ENCODE measurements at regions not wholly inside any gene's neighbourhood (a gene's known extent, or its start where the extent isn't known, plus 50 kb on each side); places are given as distances from the start of the nearest gene placed in this dataset.

GRCh38 chr12:82149045-82149444 lies 209.1 kb downstream of the CCDC59 start:
- DNase-seq = no peak

GRCh38 chr12:82146740-82147139 lies 211.4 kb downstream of the CCDC59 start:
- DNase-seq = no peak

- no peak for DNase-seq
Measured at GRCh38 chr12:82144505-82144904, 213.7 kb downstream of the CCDC59 start.

GRCh38 chr12:82132390-82132789 lies 225.8 kb downstream of the CCDC59 start:
- no peak for DNase-seq

GRCh38 chr12:82130762-82131161 lies 227.4 kb downstream of the CCDC59 start:
- DNase-seq = no peak

GRCh38 chr12:82124711-82125380 lies 233.3 kb downstream of the CCDC59 start:
- no peak for DNase-seq

- DNase-seq = no peak
Measured at GRCh38 chr12:82121545-82121944, 236.6 kb downstream of the CCDC59 start.

GRCh38 chr12:82120901-82121300 lies 237.3 kb downstream of the CCDC59 start:
- no peak for DNase-seq

- no peak for DNase-seq
Measured at GRCh38 chr12:82109243-82109642, 248.9 kb downstream of the CCDC59 start.

GRCh38 chr12:82108615-82109014 lies 249.6 kb downstream of the CCDC59 start:
- no peak for DNase-seq

GRCh38 chr12:82099216-82099615 lies 259.0 kb downstream of the CCDC59 start:
- DNase-seq = no peak

- DNase-seq = no peak
Measured at GRCh38 chr12:82097877-82098276, 260.3 kb downstream of the CCDC59 start.

GRCh38 chr12:82097438-82097837 lies 260.7 kb downstream of the CCDC59 start:
- no peak for DNase-seq

GRCh38 chr12:82090165-82090564 lies 268.0 kb downstream of the CCDC59 start:
- no peak for DNase-seq

- no peak for DNase-seq
Measured at GRCh38 chr12:82089369-82090121, 268.6 kb downstream of the CCDC59 start.

GRCh38 chr12:82082501-82082900 lies 275.7 kb downstream of the CCDC59 start:
- DNase-seq = no peak

GRCh38 chr12:82069931-82070514 lies 288.2 kb downstream of the CCDC59 start:
- no peak for DNase-seq

- no peak for DNase-seq
Measured at GRCh38 chr12:82058197-82058596, 299.0 kb upstream of the PPFIA2 start.

- no peak for DNase-seq
Measured at GRCh38 chr12:82057770-82058169, 298.6 kb upstream of the PPFIA2 start.

GRCh38 chr12:82055391-82055790 lies 296.2 kb upstream of the PPFIA2 start:
- no peak for DNase-seq

GRCh38 chr12:82054566-82054965 lies 295.4 kb upstream of the PPFIA2 start:
- DNase-seq = no peak

GRCh38 chr12:82047446-82047845 lies 288.3 kb upstream of the PPFIA2 start:
- peak; percentile 5 for DNase-seq

- DNase-seq = peak; percentile 5
Measured at GRCh38 chr12:82040987-82041743, 282.0 kb upstream of the PPFIA2 start.
